ENCODE measurements at regions not wholly inside any gene's neighbourhood (a gene's known extent, or its start where the extent isn't known, plus 50 kb on each side); places are given as distances from the start of the nearest gene placed in this dataset.
A peak's percentile ranks its signal among the peaks of the same experiment; 100 is the strongest.

- H3K4me3 ChIP-seq (ENCODE audit: low read length) = no peak overlapping the region
- H3K9me2 ChIP-seq (replicated peaks; ENCODE audit: control insufficient read depth, low read length) = no peaks in the 10 kb centered on the region
- no peaks in the 10 kb centered on the region for H3K36me3 ChIP-seq (ENCODE audit: control insufficient read depth, low read length)
- H4K20me1 ChIP-seq (ENCODE audit: control insufficient read depth, insufficient read depth, low read depth, low read length) = no peaks in the 10 kb centered on the region
- TF ChIP-seq, protein P1, sequence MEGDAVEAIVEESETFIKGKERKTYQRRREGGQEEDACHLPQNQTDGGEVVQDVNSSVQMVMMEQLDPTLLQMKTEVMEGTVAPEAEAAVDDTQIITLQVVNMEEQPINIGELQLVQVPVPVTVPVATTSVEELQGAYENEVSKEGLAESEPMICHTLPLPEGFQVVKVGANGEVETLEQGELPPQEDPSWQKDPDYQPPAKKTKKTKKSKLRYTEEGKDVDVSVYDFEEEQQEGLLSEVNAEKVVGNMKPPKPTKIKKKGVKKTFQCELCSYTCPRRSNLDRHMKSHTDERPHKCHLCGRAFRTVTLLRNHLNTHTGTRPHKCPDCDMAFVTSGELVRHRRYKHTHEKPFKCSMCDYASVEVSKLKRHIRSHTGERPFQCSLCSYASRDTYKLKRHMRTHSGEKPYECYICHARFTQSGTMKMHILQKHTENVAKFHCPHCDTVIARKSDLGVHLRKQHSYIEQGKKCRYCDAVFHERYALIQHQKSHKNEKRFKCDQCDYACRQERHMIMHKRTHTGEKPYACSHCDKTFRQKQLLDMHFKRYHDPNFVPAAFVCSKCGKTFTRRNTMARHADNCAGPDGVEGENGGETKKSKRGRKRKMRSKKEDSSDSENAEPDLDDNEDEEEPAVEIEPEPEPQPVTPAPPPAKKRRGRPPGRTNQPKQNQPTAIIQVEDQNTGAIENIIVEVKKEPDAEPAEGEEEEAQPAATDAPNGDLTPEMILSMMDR (IDR thresholded peaks at IDR 0.05; ENCODE audit: low read depth, low read length, poor library complexity, severe bottlenecking) = no peak
- TF ChIP-seq EZH2phosphoT487 (IDR thresholded peaks at IDR 0.05; ENCODE audit: borderline replicate concordance, low read length) = no peak
- no peaks in the 10 kb centered on the region for H3K9me3 ChIP-seq (ENCODE audit: control insufficient read depth, insufficient read depth, low read length)
- no peaks in the 10 kb centered on the region for H3K27me3 ChIP-seq (ENCODE audit: control insufficient read depth, low read length)
- H3K4me2 ChIP-seq (ENCODE audit: low read length) = no peak overlapping the region
- no peaks in the 10 kb centered on the region for H3F3A ChIP-seq (ENCODE audit: control insufficient read depth, insufficient read depth)
- no peak overlapping the region for H3K27ac ChIP-seq (ENCODE audit: low read depth, low read length)
- no peaks in the 10 kb centered on the region for H3K79me2 ChIP-seq (ENCODE audit: control insufficient read depth, low read length)
- H3K4me1 ChIP-seq (ENCODE audit: control insufficient read depth, low read length) = no peaks in the 10 kb centered on the region
Measured at GRCh38 chr5:119741691-119742090, 112.3 kb downstream of the FAM170A start.

- no peak for TF ChIP-seq EZH2phosphoT487 (IDR thresholded peaks at IDR 0.05; ENCODE audit: borderline replicate concordance, low read length)
- TF ChIP-seq, protein P1 (IDR thresholded peaks at IDR 0.05; ENCODE audit: low read depth, low read length, poor library complexity, severe bottlenecking) = no peak
- Histone ChIP-seq H3K27me3 (ENCODE audit: control insufficient read depth, low read length) (no peaks in the 10 kb centered on the region), H3K4me1 (ENCODE audit: control insufficient read depth, low read length) (no peaks in the 10 kb centered on the region), H3K4me3 (ENCODE audit: low read length) (no peak overlapping the region), H3K9me3 (ENCODE audit: control insufficient read depth, insufficient read depth, low read length) (no peaks in the 10 kb centered on the region), H3K27ac (ENCODE audit: low read depth, low read length) (no peak overlapping the region), H3F3A (ENCODE audit: control insufficient read depth, insufficient read depth) (no peaks in the 10 kb centered on the region), H3K36me3 (ENCODE audit: control insufficient read depth, low read length) (no peaks in the 10 kb centered on the region), H3K9me2 (replicated peaks; ENCODE audit: control insufficient read depth, low read length) (no peaks in the 10 kb centered on the region), H4K20me1 (ENCODE audit: control insufficient read depth, insufficient read depth, low read depth, low read length) (no peaks in the 10 kb centered on the region), H3K4me2 (ENCODE audit: low read length) (no peak overlapping the region), H3K79me2 (ENCODE audit: control insufficient read depth, low read length) (no peaks in the 10 kb centered on the region)
Measured at GRCh38 chr5:119742311-119742710, 113.0 kb downstream of the FAM170A start.

GRCh38 chr5:119743927-119744326 is 114.6 kb downstream of the FAM170A start:
- Histone ChIP-seq H3K27ac (ENCODE audit: low read depth, low read length) (no peak overlapping the region), H4K20me1 (ENCODE audit: control insufficient read depth, insufficient read depth, low read depth, low read length) (no peaks in the 10 kb centered on the region), H3K36me3 (ENCODE audit: control insufficient read depth, low read length) (no peaks in the 10 kb centered on the region), H3K27me3 (ENCODE audit: control insufficient read depth, low read length) (no peaks in the 10 kb centered on the region), H3K79me2 (ENCODE audit: control insufficient read depth, low read length) (no peaks in the 10 kb centered on the region), H3F3A (ENCODE audit: control insufficient read depth, insufficient read depth) (no peaks in the 10 kb centered on the region), H3K4me2 (ENCODE audit: low read length) (no peak overlapping the region), H3K4me1 (ENCODE audit: control insufficient read depth, low read length) (no peaks in the 10 kb centered on the region), H3K9me3 (ENCODE audit: control insufficient read depth, insufficient read depth, low read length) (no peaks in the 10 kb centered on the region), H3K9me2 (replicated peaks; ENCODE audit: control insufficient read depth, low read length) (no peaks in the 10 kb centered on the region), H3K4me3 (ENCODE audit: low read length) (no peak overlapping the region)
- TF ChIP-seq EZH2phosphoT487 (IDR thresholded peaks at IDR 0.05; ENCODE audit: borderline replicate concordance, low read length) = no peak
- TF ChIP-seq, protein P1 (IDR thresholded peaks at IDR 0.05; ENCODE audit: low read depth, low read length, poor library complexity, severe bottlenecking) = peak; percentile 65

- TF ChIP-seq, protein P1 (IDR thresholded peaks at IDR 0.05; ENCODE audit: low read depth, low read length, poor library complexity, severe bottlenecking) = no peak
- Histone ChIP-seq H3K36me3 (ENCODE audit: control insufficient read depth, low read length) (no peaks in the 10 kb centered on the region), H3K27me3 (ENCODE audit: control insufficient read depth, low read length) (no peaks in the 10 kb centered on the region), H3K9me2 (replicated peaks; ENCODE audit: control insufficient read depth, low read length) (no peaks in the 10 kb centered on the region), H4K20me1 (ENCODE audit: control insufficient read depth, insufficient read depth, low read depth, low read length) (no peaks in the 10 kb centered on the region), H3K4me2 (ENCODE audit: low read length) (no peak overlapping the region), H3K9me3 (ENCODE audit: control insufficient read depth, insufficient read depth, low read length) (no peaks in the 10 kb centered on the region), H3K4me1 (ENCODE audit: control insufficient read depth, low read length) (no peaks in the 10 kb centered on the region), H3K27ac (ENCODE audit: low read depth, low read length) (no peak overlapping the region), H3F3A (ENCODE audit: control insufficient read depth, insufficient read depth) (no peaks in the 10 kb centered on the region), H3K79me2 (ENCODE audit: control insufficient read depth, low read length) (no peaks in the 10 kb centered on the region), H3K4me3 (ENCODE audit: low read length) (no peak overlapping the region)
Measured at GRCh38 chr5:119745976-119746375, 116.6 kb downstream of the FAM170A start.

All from DOHH2 (cell line).